ENCODE measurements at regions not wholly inside any gene's neighbourhood (a gene's known extent, or its start where the extent isn't known, plus 50 kb on each side); places are given as distances from the start of the nearest gene placed in this dataset.

DNA sequence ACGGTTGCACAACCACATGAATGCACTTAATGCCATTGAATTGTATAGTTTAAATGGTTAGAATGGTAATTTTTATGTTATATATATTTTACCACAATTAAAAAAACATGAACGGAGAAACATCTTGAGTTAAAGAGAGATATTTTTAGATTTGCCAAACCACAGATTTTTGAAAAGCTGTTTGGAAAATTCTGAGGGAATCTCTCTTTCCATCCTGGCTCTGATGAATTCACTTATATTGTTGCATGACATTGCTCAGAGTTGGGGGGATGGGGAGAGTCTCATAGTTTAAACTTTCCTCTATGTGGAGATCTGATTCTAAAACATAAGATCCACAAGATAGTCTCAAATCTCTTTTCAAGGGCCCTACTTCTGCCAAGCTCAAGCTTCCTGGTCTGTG, 275.0 kb upstream of the NPVF start:
- Mint-ChIP-seq H3K4me3 (no peak overlapping the region), H3K27ac (no peak overlapping the region), H3K9me3 (peaks cover 0 to 3% (median 0%) of the 10 kb centered on the region in 7 donors), H3K36me3 (peaks cover 0 to 7% of the 10 kb centered on the region in 2 donors), H3K27me3 (peaks cover 6 to 16% (median 6%) of the 10 kb centered on the region in 3 donors), H3K4me1 (no peaks in the 10 kb centered on the region)
- DNase-seq (no peak), ATAC-seq (ENCODE audit: low read depth in 2 of 2) (no peak)

DNA sequence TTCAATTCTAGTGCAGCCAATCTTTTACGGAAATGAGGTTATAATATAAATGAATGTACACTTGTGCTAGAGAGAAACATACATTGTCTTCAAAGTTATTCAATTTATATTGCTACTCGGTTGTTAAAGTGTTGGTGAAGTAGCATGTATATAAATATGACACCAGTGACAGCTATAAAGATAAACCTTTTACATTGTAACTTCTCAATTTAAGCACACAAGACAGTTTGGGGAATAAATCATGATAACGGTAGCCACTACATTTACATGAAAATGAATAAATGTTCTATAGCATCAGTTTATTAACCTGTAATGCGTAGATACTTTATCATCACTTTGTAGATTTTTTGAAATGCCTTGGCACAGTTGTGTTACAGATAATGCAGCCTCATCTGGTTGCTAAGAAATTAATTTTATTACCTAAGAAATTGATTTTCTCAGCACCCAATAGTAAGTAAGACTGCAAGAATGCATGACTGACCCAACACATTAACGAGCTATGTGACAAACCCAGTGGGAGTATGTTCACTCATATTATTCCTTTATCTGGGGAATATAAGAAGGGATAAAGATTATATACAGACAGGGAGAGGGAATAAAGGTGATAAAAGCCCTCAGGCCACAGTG, 283.9 kb upstream of the NPVF start:
- no peak overlapping the region for H3K27ac Mint-ChIP-seq
- peaks cover 0 to 4% (median 0%) of the 10 kb centered on the region in 3 donors for H3K27me3 Mint-ChIP-seq
- ATAC-seq (ENCODE audit: low read depth in 2 of 2) (no peak), DNase-seq (no peak)
- no peaks in the 10 kb centered on the region for H3K36me3 Mint-ChIP-seq
- no peaks in the 10 kb centered on the region for H3K4me1 Mint-ChIP-seq
- peaks cover 0 to 10% (median 2%) of the 10 kb centered on the region in 7 donors for H3K9me3 Mint-ChIP-seq
- H3K4me3 Mint-ChIP-seq: no peak overlapping the region

DNA sequence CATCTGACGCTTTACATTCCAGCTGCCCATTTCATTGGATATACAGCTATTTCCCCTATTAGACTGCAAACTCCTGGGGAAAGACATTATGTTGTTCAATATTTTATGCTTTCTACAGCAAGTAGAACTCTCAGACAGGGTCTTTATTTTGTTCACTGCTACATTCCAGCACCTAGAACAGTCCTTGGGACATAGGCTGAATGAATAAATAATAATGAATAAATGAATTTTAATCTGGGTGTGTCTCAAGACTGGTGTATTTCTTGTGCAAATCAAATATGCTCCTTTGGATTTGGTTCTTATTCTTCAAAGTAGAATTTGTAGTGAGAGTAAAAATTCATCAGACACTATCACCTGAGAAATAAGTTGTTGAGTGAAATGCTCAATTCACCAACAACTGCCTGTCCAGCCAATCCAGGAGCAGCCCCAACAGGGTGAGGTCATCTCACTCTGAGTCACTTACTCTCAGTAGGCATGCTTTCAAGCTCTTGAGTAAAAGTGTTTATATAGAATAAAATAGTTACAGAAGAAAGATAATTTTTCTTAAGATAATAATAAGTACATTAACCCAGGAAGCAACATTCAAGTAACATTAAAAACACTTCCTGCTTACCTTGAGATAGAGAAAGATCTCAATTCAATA, 287.5 kb upstream of the NPVF start:
- Mint-ChIP-seq H3K27ac (peak overlapping the region in 1 of 6 donors; percentile 29), H3K4me3 (no peak overlapping the region), H3K27me3 (peaks cover 0 to 4% (median 0%) of the 10 kb centered on the region in 3 donors), H3K9me3 (no peaks in the 10 kb centered on the region), H3K4me1 (peaks cover 6 to 14% (median 11%) of the 10 kb centered on the region in 3 donors), H3K36me3 (no peaks in the 10 kb centered on the region)
- ATAC-seq (ENCODE audit: low read depth in 2 of 2) (no peak), DNase-seq (no peak)

DNA sequence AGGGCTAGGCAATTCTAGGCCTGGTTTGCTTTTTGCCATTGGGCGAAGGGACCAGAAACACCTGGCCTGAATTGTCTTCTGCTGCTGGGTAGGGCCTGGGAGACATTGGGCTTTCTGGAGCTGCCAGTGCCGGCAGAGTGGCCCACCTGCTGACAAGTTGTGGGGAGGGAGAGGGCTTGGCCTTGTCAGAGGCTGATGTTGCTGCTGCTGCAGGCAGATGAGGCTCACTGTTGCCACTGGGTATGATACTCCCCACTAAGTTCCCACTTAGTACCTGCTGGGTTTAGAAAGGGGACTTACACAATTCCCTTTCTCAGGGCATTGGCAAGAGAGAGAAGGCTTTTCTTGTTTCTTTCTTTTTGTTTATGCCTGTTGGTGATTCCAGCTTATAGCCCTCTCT, 289.6 kb upstream of the NPVF start:
- ATAC-seq (ENCODE audit: low read depth in 2 of 2) (no peak), DNase-seq (no peak)
- Mint-ChIP-seq H3K4me1 (peaks cover 12 to 17% (median 14%) of the 10 kb centered on the region in 3 donors), H3K4me3 (no peak overlapping the region), H3K27ac (no peak overlapping the region), H3K9me3 (no peaks in the 10 kb centered on the region), H3K36me3 (no peaks in the 10 kb centered on the region), H3K27me3 (peaks cover 0 to 4% (median 0%) of the 10 kb centered on the region in 3 donors)

DNA sequence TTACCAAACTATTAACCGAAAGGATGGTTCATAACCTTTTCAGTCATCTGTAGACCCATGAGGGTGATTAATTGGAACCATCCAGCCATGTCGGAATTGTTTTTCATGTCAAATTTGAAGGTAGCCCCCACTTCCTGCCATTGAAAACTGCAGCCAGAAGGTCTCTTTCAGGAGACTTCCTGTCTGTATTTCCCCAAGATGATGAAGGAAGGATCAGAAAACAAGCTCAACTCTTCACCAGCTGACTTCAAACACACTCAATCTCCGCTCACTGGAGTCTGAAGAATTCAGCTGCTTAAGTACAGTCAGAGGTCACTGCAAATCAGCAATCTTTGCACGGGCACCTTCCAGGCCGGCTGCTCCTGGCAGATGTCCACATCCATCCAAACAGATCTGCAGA, 291.7 kb upstream of the NPVF start:
- DNase-seq (no peak), ATAC-seq (ENCODE audit: low read depth in 2 of 2) (peak; percentile 14 to 55)
- peaks cover 0 to 2% (median 0%) of the 10 kb centered on the region in 7 donors for H3K9me3 Mint-ChIP-seq
- H3K4me3 Mint-ChIP-seq: peak overlapping the region in 6 of 8 donors; percentile 4 to 88 (median 30)
- H3K36me3 Mint-ChIP-seq: no peaks in the 10 kb centered on the region
- H3K27ac Mint-ChIP-seq: peak overlapping the region in 4 of 6 donors; percentile 0 to 32 (median 9)
- peaks cover 14 to 17% (median 17%) of the 10 kb centered on the region in 3 donors for H3K4me1 Mint-ChIP-seq
- H3K27me3 Mint-ChIP-seq: peaks cover 0 to 5% (median 4%) of the 10 kb centered on the region in 3 donors

DNA sequence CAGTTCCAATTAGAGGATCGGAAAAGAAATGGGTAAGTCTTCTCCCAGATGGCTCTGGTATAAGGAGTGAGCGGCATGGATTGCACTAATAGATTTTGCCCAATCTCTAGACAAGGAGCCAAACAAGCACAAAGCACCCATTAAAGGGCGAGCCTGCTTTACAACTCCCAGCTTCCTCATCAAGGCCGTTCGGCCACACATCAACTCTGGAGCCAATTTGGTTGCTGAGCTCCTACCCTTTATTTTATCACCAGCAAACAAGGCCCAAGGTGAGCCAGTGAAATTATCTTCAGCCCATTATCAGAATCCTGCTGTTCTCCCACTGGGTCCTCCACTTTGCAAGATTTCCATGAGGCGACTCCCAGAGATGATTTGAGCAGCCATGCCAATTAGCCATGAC, 292.2 kb upstream of the NPVF start:
- ATAC-seq (ENCODE audit: low read depth in 2 of 2): no peak
- Mint-ChIP-seq H3K27me3 (peaks cover 4 to 10% (median 4%) of the 10 kb centered on the region in 3 donors), H3K27ac (peak overlapping the region in 2 of 6 donors; percentile 16 to 26), H3K9me3 (peaks cover 0 to 2% (median 0%) of the 10 kb centered on the region in 7 donors), H3K36me3 (no peaks in the 10 kb centered on the region), H3K4me1 (peaks cover 14 to 17% (median 17%) of the 10 kb centered on the region in 3 donors), H3K4me3 (peak overlapping the region in 3 of 8 donors; percentile 14 to 64 (median 15))
- DNase-seq: no peak

GRCh38 chr7:25521236-25521635, 292.9 kb upstream of the NPVF start:
- Mint-ChIP-seq H3K27me3 (peaks cover 7 to 16% (median 7%) of the 10 kb centered on the region in 3 donors), H3K4me3 (no peak overlapping the region), H3K9me3 (peaks cover 0 to 2% (median 0%) of the 10 kb centered on the region in 7 donors), H3K36me3 (no peaks in the 10 kb centered on the region), H3K4me1 (peaks cover 14 to 17% (median 17%) of the 10 kb centered on the region in 3 donors), H3K27ac (peak overlapping the region in 1 of 6 donors; percentile 42)
- ATAC-seq (ENCODE audit: low read depth in 2 of 2) (no peak), DNase-seq (no peak)

- peak in 1 of 2 donors; percentile 32 for ATAC-seq (ENCODE audit: low read depth in 2 of 2)
- DNase-seq: no peak
- H3K4me3 Mint-ChIP-seq: no peak overlapping the region
Measured at GRCh38 chr7:25522727-25523126, 294.4 kb upstream of the NPVF start.

GRCh38 chr7:25527665-25528170, 299.4 kb upstream of the NPVF start:
- Mint-ChIP-seq H3K27ac (no peak overlapping the region), H3K9me3 (peaks cover 0 to 2% (median 0%) of the 10 kb centered on the region in 7 donors), H3K27me3 (peaks cover 13 to 24% (median 15%) of the 10 kb centered on the region in 3 donors), H3K36me3 (no peaks in the 10 kb centered on the region), H3K4me3 (no peak overlapping the region), H3K4me1 (peaks cover 0 to 6% (median 0%) of the 10 kb centered on the region in 3 donors)
- DNase-seq (no peak), ATAC-seq (ENCODE audit: low read depth in 2 of 2) (no peak)

More at GRCh38 chr7:25522727-25523126, 294.4 kb upstream of the NPVF start:
- Mint-ChIP-seq H3K4me1 (peaks cover 14 to 17% (median 17%) of the 10 kb centered on the region in 3 donors), H3K9me3 (peaks cover 0 to 2% (median 0%) of the 10 kb centered on the region in 7 donors), H3K36me3 (no peaks in the 10 kb centered on the region), H3K27me3 (peaks cover 7 to 16% (median 7%) of the 10 kb centered on the region in 3 donors), H3K27ac (no peak overlapping the region)

- H3K4me3 Mint-ChIP-seq: no peak overlapping the region
- H3K27me3 Mint-ChIP-seq: peaks cover 14 to 24% (median 15%) of the 10 kb centered on the region in 3 donors
- no peaks in the 10 kb centered on the region for H3K9me3 Mint-ChIP-seq
- no peaks in the 10 kb centered on the region for H3K4me1 Mint-ChIP-seq
- DNase-seq (no peak), ATAC-seq (ENCODE audit: low read depth in 2 of 2) (no peak)
- H3K27ac Mint-ChIP-seq: no peak overlapping the region
- H3K36me3 Mint-ChIP-seq: no peaks in the 10 kb centered on the region
Measured at GRCh38 chr7:25529320-25529719, 301.0 kb upstream of the NPVF start.

DNA sequence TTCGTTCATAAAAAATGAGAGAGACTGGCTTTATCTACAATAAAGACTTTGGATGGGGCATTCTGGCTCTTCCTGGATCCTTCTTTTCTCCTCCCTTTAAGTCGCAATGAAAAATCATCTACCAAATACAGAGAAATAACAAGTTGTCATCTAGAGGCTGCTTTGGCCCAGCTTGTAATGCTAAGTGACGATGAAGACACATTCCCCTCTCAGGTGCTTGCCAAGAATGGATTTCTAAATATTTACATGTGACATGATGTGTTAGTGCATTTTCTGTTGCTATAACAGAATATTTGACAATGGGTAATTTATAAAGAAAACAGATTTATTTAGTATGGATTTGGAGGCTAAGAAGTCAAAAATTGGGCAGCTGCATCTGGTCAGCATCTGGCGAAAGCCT, 308.6 kb upstream of the NPVF start:
- no peak overlapping the region for H3K27ac Mint-ChIP-seq
- H3K4me1 Mint-ChIP-seq: no peaks in the 10 kb centered on the region
- H3K36me3 Mint-ChIP-seq: no peaks in the 10 kb centered on the region
- no peak for ATAC-seq (ENCODE audit: low read depth in 2 of 2)
- H3K9me3 Mint-ChIP-seq: no peaks in the 10 kb centered on the region
- peaks cover 15 to 29% (median 21%) of the 10 kb centered on the region in 3 donors for H3K27me3 Mint-ChIP-seq
- DNase-seq: no peak
- no peak overlapping the region for H3K4me3 Mint-ChIP-seq

DNA sequence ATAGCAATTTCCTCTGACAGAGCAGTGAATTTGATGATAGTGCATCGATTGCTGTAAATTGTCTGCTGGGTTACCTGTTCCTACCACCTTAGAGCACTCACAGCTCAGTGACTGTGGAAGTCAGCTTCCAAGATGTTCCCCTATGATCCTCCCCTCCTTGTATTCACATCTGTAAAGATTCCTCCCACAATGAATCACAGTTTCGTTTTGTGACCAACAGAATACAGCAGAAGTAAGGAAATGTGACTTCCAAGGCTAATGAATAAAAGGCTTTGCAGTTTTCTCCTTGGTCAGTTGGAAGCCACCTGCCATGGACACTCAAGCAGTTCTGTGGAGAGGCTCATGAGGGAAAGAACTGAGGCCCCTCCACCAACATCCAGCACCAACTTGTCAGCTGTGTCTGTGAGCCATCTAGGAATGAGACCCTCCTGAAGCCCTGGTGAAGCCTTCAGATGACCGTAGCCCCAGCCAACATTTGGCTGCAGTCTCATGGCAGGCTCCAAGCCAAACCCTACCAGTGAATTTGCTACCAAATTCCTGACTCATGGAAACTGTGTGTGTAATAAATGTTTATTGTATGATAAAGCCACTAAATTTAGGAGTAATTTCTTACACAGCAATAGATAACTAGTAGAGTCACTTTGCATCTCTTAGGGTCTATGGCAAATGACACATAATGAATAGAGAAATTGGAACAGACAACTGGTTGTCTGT, 309.5 kb upstream of the NPVF start:
- Mint-ChIP-seq H3K36me3 (no peaks in the 10 kb centered on the region), H3K4me1 (no peaks in the 10 kb centered on the region), H3K9me3 (no peaks in the 10 kb centered on the region), H3K4me3 (no peak overlapping the region), H3K27me3 (peaks cover 15 to 39% (median 26%) of the 10 kb centered on the region in 3 donors), H3K27ac (no peak overlapping the region)
- DNase-seq: no peak
- no peak for ATAC-seq (ENCODE audit: low read depth in 2 of 2)

DNA sequence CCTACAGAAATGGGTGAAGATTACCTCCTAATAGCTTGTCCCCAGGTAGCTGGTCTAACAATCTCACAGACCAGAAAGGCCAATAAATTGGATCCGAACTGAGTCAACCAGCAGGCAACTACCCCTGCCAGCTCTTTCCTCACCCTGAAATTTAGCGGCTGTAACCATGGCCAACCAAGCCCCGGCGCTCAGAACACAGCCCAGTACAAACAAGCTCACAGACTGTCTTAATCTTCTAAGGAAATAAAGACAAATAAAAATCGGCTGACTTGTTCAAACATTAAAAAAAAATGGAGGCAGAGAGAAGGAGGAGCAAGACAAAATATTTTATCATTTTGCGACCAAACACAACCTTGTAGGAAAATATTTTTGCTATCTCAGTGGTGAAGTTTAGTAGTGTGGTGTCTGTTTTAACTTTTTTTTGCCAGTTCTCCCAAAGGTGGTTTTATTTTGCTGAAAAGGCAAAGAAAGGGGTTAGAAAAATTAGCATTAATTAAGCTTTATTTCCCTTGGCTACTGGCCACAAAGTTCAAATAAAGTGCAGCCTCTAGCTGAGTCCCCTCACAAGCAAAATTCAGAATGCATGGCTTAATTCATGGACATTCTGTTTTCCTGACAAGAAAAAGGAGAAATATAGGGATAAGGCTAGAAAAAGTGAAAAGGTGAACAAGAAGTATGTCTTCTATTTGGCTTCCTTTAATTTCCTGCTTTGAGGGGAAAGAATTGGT, 313.0 kb upstream of the NPVF start:
- Mint-ChIP-seq H3K9me3 (no peaks in the 10 kb centered on the region), H3K27me3 (peaks cover 31 to 60% (median 36%) of the 10 kb centered on the region in 3 donors), H3K36me3 (no peaks in the 10 kb centered on the region), H3K4me1 (no peaks in the 10 kb centered on the region), H3K27ac (no peak overlapping the region), H3K4me3 (no peak overlapping the region)
- DNase-seq (no peak), ATAC-seq (ENCODE audit: low read depth in 2 of 2) (no peak)

All from naive B cell (primary cell).